PC-3 (cell line): ENCODE measurements at regions not wholly inside any gene's neighbourhood (a gene's known extent, or its start where the extent isn't known, plus 50 kb on each side); places are given as distances from the start of the nearest gene placed in this dataset.

Source experiments
- ATAC-seq: fragments of 200-7000 bp; cut with Tn5 transposase; 2 replicates; pipeline ENCODE4 v1.9.1; 2020; ENCODE audit warnings: mild to moderate bottlenecking, moderate library complexity
- BruUV-seq: library from RNA; stranded (reverse); fragments of 400-500 nt; replicated peaks from 2 replicates; lab custom pipeline; 2021; lab: Mats Ljungman, UMichigan
- CTCF ChIA-PET: fragments of 300-600 bp; sonication (Branson Sonifier 250); formaldehyde crosslinking; loops from one replicate; lab custom pipeline; 2022; ENCODE audit warnings: antibody characterized with exemption; lab: Charles Lee
- POLR2A ChIA-PET: fragments of 300-600 bp; sonication (Branson Sonifier 250); formaldehyde crosslinking; loops from one replicate; lab custom pipeline; 2022; ENCODE audit warnings: antibody characterized with exemption; ENCODE audit not compliant: unreplicated experiment; lab: Charles Lee
- DNase-seq: peaks from one replicate; pipeline ENCODE4 v3.0.0-alpha.2; 2015
- H2AFZ ChIP-seq: fragments of 300-600 bp; sonication (generic); 2 replicates; pipeline ENCODE4 v1.6.0; 2016; ENCODE audit warnings: antibody characterized with exemption, low read length
- H3F3A ChIP-seq: fragments of 300-600 bp; sonication (generic); one replicate; pipeline ENCODE4 v1.6.0; 2017; ENCODE audit warnings: antibody characterized with exemption, low read length, control low read depth, mild to moderate bottlenecking; ENCODE audit not compliant: unreplicated experiment
- H3K27ac ChIP-seq: fragments of 300-600 bp; sonication (generic); 2 replicates; pipeline ENCODE4 v1.5.1; 2016; ENCODE audit warnings: mild to moderate bottlenecking, low read length
- H3K27me3 ChIP-seq: fragments of 300-600 bp; sonication (generic); 2 replicates; pipeline ENCODE4 v1.6.1; 2016; ENCODE audit warnings: low read length, mixed read lengths
- H3K36me3 ChIP-seq: fragments of 300-600 bp; sonication (generic); 2 replicates; pipeline ENCODE4 v1.6.1; 2016; ENCODE audit warnings: low read depth, mixed run types, low read length, mixed read lengths
- H3K4me1 ChIP-seq: fragments of 300-600 bp; sonication (generic); 2 replicates; pipeline ENCODE4 v1.5.1; 2016; ENCODE audit warnings: low read length; ENCODE audit not compliant: insufficient read depth
- H3K4me2 ChIP-seq: fragments of 300-600 bp; sonication (generic); 2 replicates; pipeline ENCODE4 v1.6.0; 2016; ENCODE audit warnings: low read length
- H3K4me3 ChIP-seq: fragments of 300-600 bp; sonication (generic); 2 replicates; pipeline ENCODE4 v1.5.1; 2016; ENCODE audit warnings: mild to moderate bottlenecking, low read length, mixed read lengths
- H3K79me2 ChIP-seq: fragments of 300-600 bp; sonication (generic); 2 replicates; pipeline ENCODE4 v1.6.1; 2017; ENCODE audit warnings: low read length, mixed read lengths
- H3K9ac ChIP-seq: fragments of 300-600 bp; sonication (generic); 2 replicates; pipeline ENCODE4 v1.6.0; 2016; ENCODE audit warnings: mild to moderate bottlenecking, low read length
- H3K9me2 ChIP-seq: fragments of 300-600 bp; sonication (generic); replicated peaks from 2 replicates; pipeline ENCODE4 v1.6.1; 2016; ENCODE audit warnings: mixed run types, low read length, mixed read lengths
- H3K9me3 ChIP-seq: fragments of 300-600 bp; sonication (generic); 2 replicates; pipeline ENCODE4 v1.6.1; 2016; ENCODE audit warnings: low read length, mixed read lengths
- H4K20me1 ChIP-seq: fragments of 300-600 bp; sonication (generic); 2 replicates; pipeline ENCODE4 v1.6.1; 2016; ENCODE audit warnings: low read length, mixed read lengths
- EZH2 ChIP-seq: fragments of 300-600 bp; sonication (generic); IDR thresholded peaks from one replicate; pipeline ENCODE4 v1.6.1; 2017; ENCODE audit warnings: antibody characterized with exemption, mild to moderate bottlenecking, low read length; ENCODE audit not compliant: unreplicated experiment
- EZH2phosphoT487 ChIP-seq: fragments of 300-600 bp; sonication (generic); IDR thresholded peaks from 2 replicates; pipeline ENCODE4 v1.6.1; 2018; ENCODE audit warnings: mild to moderate bottlenecking, antibody characterized with exemption, low read length, borderline replicate concordance
- intact Hi-C: fragments of 100-400 bp; cut with micrococcal nuclease; formaldehyde crosslinking; loops from 2 replicates; pipeline ENCODE4 v1.9.0; 2023
- TF ChIP-seq, protein P1 (sequence below): fragments of 300-600 bp; sonication (generic); conservative IDR thresholded peaks from 2 replicates; pipeline ENCODE4 v1.5.1; 2017; ENCODE audit warnings: antibody characterized with exemption, low read depth, mild to moderate bottlenecking, low read length

GRCh38 chr9:23322392-23322791 lies 503.6 kb downstream of the ELAVL2 start:
- no peaks in the 10 kb centered on the region for H3K9me2 ChIP-seq
- intact Hi-C loops: loop anchor here (1.0 kb wide), 1 partner anchor 199 kb away; no protein-coding TSS in a partner anchor
- no peak overlapping the region for H3K4me2 ChIP-seq
- no peaks in the 10 kb centered on the region for H3K9me3 ChIP-seq
- H3K79me2 ChIP-seq: no peaks in the 10 kb centered on the region
- H3K27me3 ChIP-seq: no peaks in the 10 kb centered on the region
- H3K4me3 ChIP-seq: no peak overlapping the region
- CTCF ChIA-PET: no interaction called here
- no peak overlapping the region for H3K27ac ChIP-seq
- no peaks in the 10 kb centered on the region for H3K4me1 ChIP-seq
- POLR2A ChIA-PET: no interaction called here
- no TSS peak for BruUV-seq
- TF ChIP-seq EZH2: no peak
- TF ChIP-seq, protein P1, sequence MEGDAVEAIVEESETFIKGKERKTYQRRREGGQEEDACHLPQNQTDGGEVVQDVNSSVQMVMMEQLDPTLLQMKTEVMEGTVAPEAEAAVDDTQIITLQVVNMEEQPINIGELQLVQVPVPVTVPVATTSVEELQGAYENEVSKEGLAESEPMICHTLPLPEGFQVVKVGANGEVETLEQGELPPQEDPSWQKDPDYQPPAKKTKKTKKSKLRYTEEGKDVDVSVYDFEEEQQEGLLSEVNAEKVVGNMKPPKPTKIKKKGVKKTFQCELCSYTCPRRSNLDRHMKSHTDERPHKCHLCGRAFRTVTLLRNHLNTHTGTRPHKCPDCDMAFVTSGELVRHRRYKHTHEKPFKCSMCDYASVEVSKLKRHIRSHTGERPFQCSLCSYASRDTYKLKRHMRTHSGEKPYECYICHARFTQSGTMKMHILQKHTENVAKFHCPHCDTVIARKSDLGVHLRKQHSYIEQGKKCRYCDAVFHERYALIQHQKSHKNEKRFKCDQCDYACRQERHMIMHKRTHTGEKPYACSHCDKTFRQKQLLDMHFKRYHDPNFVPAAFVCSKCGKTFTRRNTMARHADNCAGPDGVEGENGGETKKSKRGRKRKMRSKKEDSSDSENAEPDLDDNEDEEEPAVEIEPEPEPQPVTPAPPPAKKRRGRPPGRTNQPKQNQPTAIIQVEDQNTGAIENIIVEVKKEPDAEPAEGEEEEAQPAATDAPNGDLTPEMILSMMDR: peak; percentile 66
- H2AFZ ChIP-seq: no peak overlapping the region
- ATAC-seq (peak; percentile 51), DNase-seq (peak; percentile 48)
- H3F3A ChIP-seq: no peaks in the 10 kb centered on the region
- H3K9ac ChIP-seq: no peak overlapping the region
- no peaks in the 10 kb centered on the region for H3K36me3 ChIP-seq
- no peaks in the 10 kb centered on the region for H4K20me1 ChIP-seq

- Histone ChIP-seq H3K79me2 (no peaks in the 10 kb centered on the region), H3F3A (no peaks in the 10 kb centered on the region), H3K36me3 (no peaks in the 10 kb centered on the region), H3K9ac (no peak overlapping the region), H2AFZ (no peak overlapping the region), H4K20me1 (no peaks in the 10 kb centered on the region), H3K9me2 (no peaks in the 10 kb centered on the region), H3K4me1 (no peaks in the 10 kb centered on the region), H3K4me3 (no peak overlapping the region), H3K27ac (no peak overlapping the region), H3K27me3 (no peaks in the 10 kb centered on the region), H3K9me3 (no peaks in the 10 kb centered on the region), H3K4me2 (no peak overlapping the region)
- no peak for TF ChIP-seq EZH2phosphoT487
- TF ChIP-seq EZH2: no peak
- TF ChIP-seq, protein P1: no peak
- intact Hi-C loops: no loop called here
- DNase-seq (no peak), ATAC-seq (no peak)
- CTCF ChIA-PET: no interaction called here
- POLR2A ChIA-PET: no interaction called here
- no TSS peak for BruUV-seq
Measured at GRCh38 chr9:23324511-23324910, 501.5 kb downstream of the ELAVL2 start.

DNA sequence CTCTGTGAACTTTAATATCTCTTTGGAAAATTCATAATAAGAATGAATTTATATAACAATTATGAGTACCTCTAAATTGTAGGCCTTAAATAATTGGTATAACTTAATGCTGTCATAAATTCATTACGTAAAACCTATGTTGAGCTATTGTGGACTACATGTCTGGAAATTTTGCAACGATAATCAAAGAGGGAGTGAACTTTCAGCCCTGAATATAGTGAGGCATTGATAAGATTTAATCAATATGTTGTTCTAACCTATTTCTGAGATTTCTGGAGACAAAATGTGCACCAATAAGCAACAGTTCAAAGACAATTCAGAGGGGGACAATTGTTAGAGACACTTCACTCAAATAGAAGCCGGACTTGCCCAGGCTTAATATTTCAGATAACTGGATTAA lies 499.4 kb downstream of the ELAVL2 start:
- Histone ChIP-seq H3K27me3 (no peaks in the 10 kb centered on the region), H3K4me1 (no peaks in the 10 kb centered on the region), H3K36me3 (no peaks in the 10 kb centered on the region), H3K79me2 (no peaks in the 10 kb centered on the region), H2AFZ (no peak overlapping the region), H3K4me3 (no peak overlapping the region), H3K9me3 (no peaks in the 10 kb centered on the region), H3K9me2 (no peaks in the 10 kb centered on the region), H3K27ac (no peak overlapping the region), H3K4me2 (no peak overlapping the region), H3K9ac (no peak overlapping the region), H4K20me1 (no peaks in the 10 kb centered on the region), H3F3A (no peaks in the 10 kb centered on the region)
- BruUV-seq: no TSS peak
- intact Hi-C loops: no loop called here
- ATAC-seq (no peak), DNase-seq (no peak)
- POLR2A ChIA-PET: no interaction called here
- TF ChIP-seq, protein P1: no peak
- no peak for TF ChIP-seq EZH2
- TF ChIP-seq EZH2phosphoT487: no peak
- CTCF ChIA-PET: no interaction called here
